Keratinocyte (primary cell): ENCODE measurements at regions not wholly inside any gene's neighbourhood (a gene's known extent, or its start where the extent isn't known, plus 50 kb on each side); places are given as distances from the start of the nearest gene placed in this dataset.

Experiments
- DNase-seq: peaks from one replicate; pipeline ENCODE4 v3.0.0-alpha.2; 2011; ENCODE audit warnings: low read depth, missing footprints, low spot score
- FAIRE-seq: peaks from 2 replicates; lab custom pipeline; 2011; peaks lifted over from hg19 to GRCh38; lab: Jason Lieb, UNC
- H2AFZ ChIP-seq: 2 replicates; pipeline ENCODE4 v1.6.0; 2012; ENCODE audit warnings: low read length, control low read depth, inconsistent platforms; ENCODE audit not compliant: control insufficient read depth
- H3K27ac ChIP-seq: 2 replicates; pipeline ENCODE4 v1.5.1; 2011; ENCODE audit warnings: low read length; ENCODE audit not compliant: control insufficient read depth, insufficient read depth
- H3K27me3 ChIP-seq: 3 replicates; pipeline ENCODE4 v1.6.0; 2011; ENCODE audit warnings: low read length; ENCODE audit not compliant: control insufficient read depth, insufficient read depth; ENCODE audit errors: extremely low read depth
- H3K36me3 ChIP-seq, 2 experiments: 2 replicates in 1 of 2; 3 replicates in 1 of 2; pipeline ENCODE4 v1.5.1; 2011; ENCODE audit warnings: low read length in 2 of 2, mild to moderate bottlenecking in 1 of 2; ENCODE audit not compliant: control insufficient read depth in 2 of 2, insufficient read depth in 2 of 2; ENCODE audit errors: extremely low read depth in 1 of 2
- H3K4me1 ChIP-seq: 3 replicates; pipeline ENCODE4 v1.5.1; 2011; ENCODE audit warnings: low read length; ENCODE audit not compliant: control insufficient read depth, insufficient read depth; ENCODE audit errors: extremely low read depth
- H3K4me2 ChIP-seq: 3 replicates; pipeline ENCODE4 v1.6.0; 2011; ENCODE audit warnings: low read depth, low read length; ENCODE audit not compliant: control insufficient read depth, insufficient read depth; ENCODE audit errors: extremely low read depth
- H3K4me3 ChIP-seq, 3 experiments: fragments of 200-600 bp in 1 of 3; sonication (generic) in 1 of 3; 2 replicates in 2 of 3; 3 replicates in 1 of 3; pipeline ENCODE4 v1.5.1; 2011 to 2016; ENCODE audit warnings: low read length in 3 of 3, mild to moderate bottlenecking in 3 of 3, control low read depth in 2 of 3, inconsistent platforms in 1 of 3, low read depth in 1 of 3, mixed read lengths in 1 of 3, mixed run types in 1 of 3, moderate library complexity in 1 of 3; ENCODE audit not compliant: control insufficient read depth in 2 of 3, insufficient read depth in 2 of 3; ENCODE audit errors: extremely low read depth in 1 of 3
- H3K79me2 ChIP-seq: 2 replicates; pipeline ENCODE4 v1.6.0; 2012; ENCODE audit warnings: low read length; ENCODE audit not compliant: control insufficient read depth, insufficient read depth
- H3K9ac ChIP-seq: 3 replicates; pipeline ENCODE4 v1.6.0; 2011; ENCODE audit warnings: low read length; ENCODE audit not compliant: control insufficient read depth, insufficient read depth; ENCODE audit errors: extremely low read depth
- H3K9me1 ChIP-seq: 3 replicates; pipeline ENCODE4 v1.6.0; 2011; ENCODE audit warnings: low read length; ENCODE audit not compliant: control insufficient read depth, insufficient read depth; ENCODE audit errors: extremely low read depth
- H3K9me3 ChIP-seq: 2 replicates; pipeline ENCODE4 v1.5.1; 2012; ENCODE audit warnings: low read depth, low read length; ENCODE audit not compliant: control insufficient read depth
- H4K20me1 ChIP-seq: 3 replicates; pipeline ENCODE4 v1.6.0; 2011; ENCODE audit warnings: low read length; ENCODE audit not compliant: control insufficient read depth, insufficient read depth; ENCODE audit errors: extremely low read depth
- CTCF ChIP-seq, 3 experiments: IDR thresholded peaks in 1 of 3; conservative IDR thresholded peaks in 1 of 3; optimal IDR thresholded peaks in 1 of 3; 2 replicates in 2 of 3; 3 replicates in 1 of 3; pipeline versions ENCODE3 to v1.5.1; 2011; ENCODE audit warnings: low read length in 3 of 3, mild to moderate bottlenecking in 3 of 3, moderate library complexity in 2 of 3, control low read depth in 1 of 3, inconsistent platforms in 1 of 3; ENCODE audit not compliant: insufficient read depth in 2 of 3; ENCODE audit errors: extremely low read depth in 1 of 3
- EZH2 ChIP-seq: IDR thresholded peaks from one replicate; pipeline ENCODE4 v1.6.1; 2012; ENCODE audit warnings: inconsistent platforms, mild to moderate bottlenecking, low read length, moderate library complexity
- dilution Hi-C: fragments of 300-500 bp; cut with MboI; formaldehyde crosslinking; loops from one replicate; pipeline ENCODE4 v1.7.0; 2020; ENCODE audit warnings: low sequenced_read_pairs; ENCODE audit not compliant: extremely low pct_ligation_motif_present

DNA sequence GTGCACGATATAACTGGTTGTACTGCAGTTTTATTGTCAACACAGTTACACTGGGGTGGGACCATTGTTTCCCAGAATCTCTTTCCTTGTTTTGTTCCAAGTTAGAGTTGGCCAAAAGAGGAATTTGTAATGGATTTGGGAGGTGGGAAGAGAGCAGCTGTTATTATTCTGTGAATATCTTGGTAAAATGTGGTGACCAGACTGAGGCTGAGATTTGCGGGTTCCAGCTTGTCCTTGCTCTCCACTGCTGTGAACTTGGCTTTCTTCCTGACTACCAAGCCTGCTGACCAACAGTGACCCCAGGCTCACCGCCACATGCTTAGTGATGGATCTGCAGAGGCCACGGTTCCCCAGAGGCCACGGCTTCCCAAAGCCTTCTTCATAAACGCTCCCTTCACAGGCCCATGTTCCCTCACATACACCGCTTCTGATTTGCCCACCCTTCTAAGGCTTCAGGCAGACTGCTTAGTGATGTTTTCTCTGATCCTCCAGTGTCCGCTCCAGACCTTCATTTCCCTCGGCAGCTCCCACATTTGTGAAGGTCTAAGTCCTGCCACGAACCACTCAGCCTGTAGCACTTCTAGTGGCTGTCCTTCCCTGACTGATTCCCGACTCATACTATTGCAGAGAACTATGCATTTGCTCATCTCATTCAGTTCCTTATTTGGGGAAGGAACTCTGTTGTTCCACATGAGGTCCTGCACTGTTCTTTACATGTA is 525.5 kb upstream of the RGMA start:
- no peaks in the 10 kb centered on the region for H3K4me1 ChIP-seq
- no peaks in the 10 kb centered on the region for H3K36me3 ChIP-seq
- H3K9me3 ChIP-seq, result no peaks in the 10 kb centered on the region
- no peaks in the 10 kb centered on the region for H3K27me3 ChIP-seq
- no peaks in the 10 kb centered on the region for H4K20me1 ChIP-seq
- no peak overlapping the region for H3K27ac ChIP-seq
- DNase-seq, result no peak
- no peak overlapping the region for H3K9ac ChIP-seq
- H3K79me2 ChIP-seq, result no peaks in the 10 kb centered on the region
- TF ChIP-seq CTCF (optimal IDR thresholded peaks at IDR 0.05 in 1 of 3, IDR thresholded peaks at IDR 0.05 in 1 of 3, conservative IDR thresholded peaks at IDR 0.05 in 1 of 3; ENCODE audit: extremely low read depth in 1 of 3, insufficient read depth in 2 of 3, low read length in 3 of 3) (no peak), EZH2 (no peak)
- no peak overlapping the region for H2AFZ ChIP-seq
- FAIRE-seq, result no peak
- dilution Hi-C loops, result no loop called here
- no peak overlapping the region for H3K4me2 ChIP-seq
- no peaks in the 10 kb centered on the region for H3K9me1 ChIP-seq
- H3K4me3 ChIP-seq, result no peak overlapping the region

- H3K9me1 ChIP-seq, result no peaks in the 10 kb centered on the region
- no peak overlapping the region for H3K4me3 ChIP-seq
- H3K79me2 ChIP-seq, result no peaks in the 10 kb centered on the region
- no peaks in the 10 kb centered on the region for H3K27me3 ChIP-seq
- FAIRE-seq, result no peak
- H2AFZ ChIP-seq, result no peak overlapping the region
- no peaks in the 10 kb centered on the region for H3K9me3 ChIP-seq
- H3K4me1 ChIP-seq, result no peaks in the 10 kb centered on the region
- dilution Hi-C loops, result no loop called here
- TF ChIP-seq CTCF (optimal IDR thresholded peaks at IDR 0.05 in 1 of 3, IDR thresholded peaks at IDR 0.05 in 1 of 3, conservative IDR thresholded peaks at IDR 0.05 in 1 of 3; ENCODE audit: extremely low read depth in 1 of 3, insufficient read depth in 2 of 3, low read length in 3 of 3), result no peak
- no peak for TF ChIP-seq EZH2
- DNase-seq, result no peak
- no peak overlapping the region for H3K9ac ChIP-seq
- no peaks in the 10 kb centered on the region for H3K36me3 ChIP-seq
- no peak overlapping the region for H3K4me2 ChIP-seq
- no peak overlapping the region for H3K27ac ChIP-seq
- no peaks in the 10 kb centered on the region for H4K20me1 ChIP-seq
These were observed 524.4 kb upstream of the RGMA start for GRCh38 chr15:93613386-93613785.
